ENCODE measurements at regions not wholly inside any gene's neighbourhood (a gene's known extent, or its start where the extent isn't known, plus 50 kb on each side); places are given as distances from the start of the nearest gene placed in this dataset.

DNA sequence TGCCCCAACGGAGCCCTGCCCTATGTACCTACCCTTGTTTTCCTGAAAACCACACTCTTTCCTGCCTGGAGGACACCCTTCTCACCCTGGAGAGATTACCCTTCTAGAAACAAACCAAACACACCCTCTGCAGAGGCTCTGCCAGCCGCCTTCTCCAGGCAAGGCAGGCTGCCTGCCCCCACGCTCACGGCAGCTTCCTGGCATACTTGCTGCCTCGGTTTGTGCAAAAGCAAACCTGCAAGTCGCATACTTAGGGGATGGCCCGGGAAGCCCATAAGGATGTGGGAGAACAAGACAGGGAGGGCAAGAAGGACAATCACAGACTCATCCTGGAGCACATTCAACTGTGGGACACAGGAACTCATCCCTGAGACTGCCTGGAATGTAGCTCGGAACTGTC is 154.0 kb upstream of the DIO3 start:
- TF ChIP-seq, protein P1, sequence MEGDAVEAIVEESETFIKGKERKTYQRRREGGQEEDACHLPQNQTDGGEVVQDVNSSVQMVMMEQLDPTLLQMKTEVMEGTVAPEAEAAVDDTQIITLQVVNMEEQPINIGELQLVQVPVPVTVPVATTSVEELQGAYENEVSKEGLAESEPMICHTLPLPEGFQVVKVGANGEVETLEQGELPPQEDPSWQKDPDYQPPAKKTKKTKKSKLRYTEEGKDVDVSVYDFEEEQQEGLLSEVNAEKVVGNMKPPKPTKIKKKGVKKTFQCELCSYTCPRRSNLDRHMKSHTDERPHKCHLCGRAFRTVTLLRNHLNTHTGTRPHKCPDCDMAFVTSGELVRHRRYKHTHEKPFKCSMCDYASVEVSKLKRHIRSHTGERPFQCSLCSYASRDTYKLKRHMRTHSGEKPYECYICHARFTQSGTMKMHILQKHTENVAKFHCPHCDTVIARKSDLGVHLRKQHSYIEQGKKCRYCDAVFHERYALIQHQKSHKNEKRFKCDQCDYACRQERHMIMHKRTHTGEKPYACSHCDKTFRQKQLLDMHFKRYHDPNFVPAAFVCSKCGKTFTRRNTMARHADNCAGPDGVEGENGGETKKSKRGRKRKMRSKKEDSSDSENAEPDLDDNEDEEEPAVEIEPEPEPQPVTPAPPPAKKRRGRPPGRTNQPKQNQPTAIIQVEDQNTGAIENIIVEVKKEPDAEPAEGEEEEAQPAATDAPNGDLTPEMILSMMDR (IDR thresholded peaks at IDR 0.05; ENCODE audit: extremely low read depth in 1 of 2, insufficient read depth in 1 of 2, low read depth in 1 of 2, low read length in 2 of 2) = no peak
- no peak for TF ChIP-seq MAX (IDR thresholded peaks at IDR 0.05; ENCODE audit: insufficient read depth, insufficient read length)
- TF ChIP-seq POLR2A (IDR thresholded peaks at IDR 0.05; ENCODE audit: low read depth, low read length) = no peak
- no peak for TF ChIP-seq EZH2 (IDR thresholded peaks at IDR 0.05; ENCODE audit: borderline replicate concordance, low read depth, low read length, severe bottlenecking)
- no peak for TF ChIP-seq POLR2AphosphoS5 (IDR thresholded peaks at IDR 0.05; ENCODE audit: insufficient read depth, low read depth, low read length)
- TF ChIP-seq MYC (IDR thresholded peaks at IDR 0.05; ENCODE audit: low read depth, low read length) = no peak

Measured in endothelial cell of umbilical vein (primary cell).